GM12875 (cell line): ENCODE measurements at regions not wholly inside any gene's neighbourhood (a gene's known extent, or its start where the extent isn't known, plus 50 kb on each side); places are given as distances from the start of the nearest gene placed in this dataset.
"Not testable (repeated sequence)": the region's sequence is repeated elsewhere in the genome, so short reads cannot be mapped to it uniquely, and the experiment has no call there.

ENCODE experiments used
- H3K4me3 ChIP-seq: one replicate; pipeline ENCODE4 v1.5.1; 2011; ENCODE audit warnings: low read depth, low read length, control low read depth
- CTCF ChIP-seq: IDR thresholded peaks from 2 replicates; pipeline ENCODE4 v1.5.1; 2011; ENCODE audit warnings: low read depth, mild to moderate bottlenecking, control low read depth, inconsistent platforms, low read length, moderate library complexity, borderline replicate concordance; ENCODE audit not compliant: insufficient read depth

GRCh38 chr2:159880729-159881128, 82.7 kb upstream of the CD302 start:
- H3K4me3 ChIP-seq, result no peak overlapping the region
- no peak for TF ChIP-seq CTCF

GRCh38 chr2:159879051-159879604, 81.1 kb upstream of the CD302 start:
- H3K4me3 ChIP-seq, result no peak overlapping the region
- no peak for TF ChIP-seq CTCF

- no peak for TF ChIP-seq CTCF
- no peak overlapping the region for H3K4me3 ChIP-seq
These were observed 77.1 kb upstream of the CD302 start for GRCh38 chr2:159875083-159875482.

- H3K4me3 ChIP-seq, result no peak overlapping the region
- 0 out of 2 replicates have a peak, but pooled peaks have one; percentile 2 for TF ChIP-seq CTCF
These were observed 75.2 kb upstream of the CD302 start for GRCh38 chr2:159873258-159873657.

- TF ChIP-seq CTCF, result no peak
- H3K4me3 ChIP-seq, result no peak overlapping the region
These were observed 74.3 kb upstream of the CD302 start for GRCh38 chr2:159872353-159872752.

- not testable (repeated sequence) for H3K4me3 ChIP-seq
These were observed 70.7 kb upstream of the CD302 start for GRCh38 chr2:159868598-159869159.

GRCh38 chr2:159867567-159868361, 69.8 kb upstream of the CD302 start:
- no peak for TF ChIP-seq CTCF
- no peak overlapping the region for H3K4me3 ChIP-seq
